ENCODE measurements at regions not wholly inside any gene's neighbourhood (a gene's known extent, or its start where the extent isn't known, plus 50 kb on each side); places are given as distances from the start of the nearest gene placed in this dataset.
A peak's percentile ranks its signal among the peaks of the same experiment; 100 is the strongest.

DNA sequence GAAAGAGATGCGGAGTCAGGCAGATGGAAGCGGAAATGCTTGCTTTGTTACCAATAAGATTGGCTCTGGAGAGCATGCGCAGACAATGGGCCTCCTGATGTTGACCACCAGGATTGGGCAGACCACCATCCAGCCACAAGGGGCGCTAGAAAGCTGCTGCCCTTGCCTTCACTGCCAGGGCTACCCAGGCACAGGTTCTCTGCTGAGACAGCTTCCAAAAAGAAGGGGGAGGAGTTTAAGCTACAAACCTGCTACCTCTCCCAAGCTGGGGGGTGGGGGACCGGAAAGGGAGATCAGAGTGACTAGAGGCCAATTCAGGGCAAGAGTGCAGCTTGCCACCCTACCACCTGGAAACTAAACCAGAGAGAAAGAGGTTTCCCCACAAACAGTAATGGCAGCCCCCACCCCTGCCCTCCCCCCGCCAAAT, 369.7 kb downstream of the RRAGC start:
- H2AFZ ChIP-seq (ENCODE audit: low read length) = no peak overlapping the region
- no peak overlapping the region for H3K27ac ChIP-seq (ENCODE audit: insufficient read depth, low read length)
- H3K36me3 ChIP-seq (ENCODE audit: control insufficient read depth, insufficient read depth, low read length) = no peaks in the 10 kb centered on the region
- no peaks in the 10 kb centered on the region for H3K79me2 ChIP-seq (ENCODE audit: control insufficient read depth, insufficient read depth, low read length)
- TF ChIP-seq, protein P1, sequence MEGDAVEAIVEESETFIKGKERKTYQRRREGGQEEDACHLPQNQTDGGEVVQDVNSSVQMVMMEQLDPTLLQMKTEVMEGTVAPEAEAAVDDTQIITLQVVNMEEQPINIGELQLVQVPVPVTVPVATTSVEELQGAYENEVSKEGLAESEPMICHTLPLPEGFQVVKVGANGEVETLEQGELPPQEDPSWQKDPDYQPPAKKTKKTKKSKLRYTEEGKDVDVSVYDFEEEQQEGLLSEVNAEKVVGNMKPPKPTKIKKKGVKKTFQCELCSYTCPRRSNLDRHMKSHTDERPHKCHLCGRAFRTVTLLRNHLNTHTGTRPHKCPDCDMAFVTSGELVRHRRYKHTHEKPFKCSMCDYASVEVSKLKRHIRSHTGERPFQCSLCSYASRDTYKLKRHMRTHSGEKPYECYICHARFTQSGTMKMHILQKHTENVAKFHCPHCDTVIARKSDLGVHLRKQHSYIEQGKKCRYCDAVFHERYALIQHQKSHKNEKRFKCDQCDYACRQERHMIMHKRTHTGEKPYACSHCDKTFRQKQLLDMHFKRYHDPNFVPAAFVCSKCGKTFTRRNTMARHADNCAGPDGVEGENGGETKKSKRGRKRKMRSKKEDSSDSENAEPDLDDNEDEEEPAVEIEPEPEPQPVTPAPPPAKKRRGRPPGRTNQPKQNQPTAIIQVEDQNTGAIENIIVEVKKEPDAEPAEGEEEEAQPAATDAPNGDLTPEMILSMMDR (conservative IDR thresholded peaks at IDR 0.05 in 1 of 2, IDR thresholded peaks at IDR 0.05 in 1 of 2; ENCODE audit: low read depth in 1 of 2, low read length in 2 of 2) = peak; percentile 13 to 55
- TF ChIP-seq EZH2 (IDR thresholded peaks at IDR 0.05; ENCODE audit: low read length, missing control alignments) = no peak
- H4K20me1 ChIP-seq (ENCODE audit: control insufficient read depth, extremely low read depth, insufficient read depth, low read length) = no peaks in the 10 kb centered on the region
- H3K4me3 ChIP-seq (replicated peaks in 1 of 4; ENCODE audit: control extremely low read depth in 1 of 4, insufficient read depth in 1 of 4, low read depth in 3 of 4, low read length in 4 of 4) = no peak overlapping the region
- no peaks in the 10 kb centered on the region for H3K4me1 ChIP-seq (ENCODE audit: control insufficient read depth, extremely low read depth, insufficient read depth, low read length)
- DNase-seq (ENCODE audit: low read depth in 2 of 2) = no peak
- H3K9me3 ChIP-seq (ENCODE audit: control insufficient read depth, insufficient read depth, low read depth, low read length) = no peaks in the 10 kb centered on the region
- H3K9ac ChIP-seq (ENCODE audit: insufficient read depth, low read length) = no peak overlapping the region
- no peaks in the 10 kb centered on the region for H3K27me3 ChIP-seq (ENCODE audit: control insufficient read depth, insufficient read depth, low read length)
- no peak overlapping the region for H3K4me2 ChIP-seq (ENCODE audit: extremely low read depth, insufficient read depth, low read length)

DNA sequence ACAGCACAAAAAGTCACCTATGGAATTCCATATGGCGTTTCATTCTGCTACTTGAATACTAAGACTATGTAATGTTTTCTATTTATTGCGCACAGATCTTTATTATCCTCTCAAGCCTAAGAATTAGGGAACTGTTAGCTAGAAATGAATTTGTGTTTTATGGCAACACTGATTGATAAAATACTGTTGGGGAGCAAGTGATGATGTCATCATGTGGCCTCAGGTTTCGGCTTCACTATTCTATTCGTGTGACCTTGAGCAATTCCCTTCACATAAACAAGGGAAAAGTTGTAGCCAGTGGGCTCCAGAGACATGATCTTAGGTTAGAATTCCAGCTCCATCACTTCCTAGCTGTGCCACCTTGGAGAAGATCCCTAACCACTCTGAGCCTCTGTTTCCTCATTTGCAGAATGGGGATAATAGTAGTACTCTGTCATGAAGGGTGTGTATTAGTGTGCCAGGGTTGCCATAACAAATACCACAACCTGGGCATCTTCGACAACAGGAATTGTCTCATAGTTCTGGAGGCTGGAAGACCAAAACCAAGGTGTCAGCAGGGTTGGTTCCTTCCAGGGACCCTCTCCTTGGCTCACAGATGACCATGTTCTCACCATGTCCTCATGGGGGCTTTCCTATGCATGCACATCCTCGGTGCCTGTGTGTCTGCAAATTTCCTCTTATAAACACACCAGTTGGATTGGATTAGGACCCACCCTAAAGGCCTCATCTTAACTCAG, 371.2 kb downstream of the RRAGC start:
- no peaks in the 10 kb centered on the region for H3K4me1 ChIP-seq (ENCODE audit: control insufficient read depth, extremely low read depth, insufficient read depth, low read length)
- DNase-seq (ENCODE audit: low read depth in 2 of 2) = no peak
- H3K9me3 ChIP-seq (ENCODE audit: control insufficient read depth, insufficient read depth, low read depth, low read length) = no peaks in the 10 kb centered on the region
- no peak overlapping the region for H2AFZ ChIP-seq (ENCODE audit: low read length)
- no peak overlapping the region for H3K27ac ChIP-seq (ENCODE audit: insufficient read depth, low read length)
- TF ChIP-seq, protein P1 (conservative IDR thresholded peaks at IDR 0.05 in 1 of 2, IDR thresholded peaks at IDR 0.05 in 1 of 2; ENCODE audit: low read depth in 1 of 2, low read length in 2 of 2) = no peak
- no peak for TF ChIP-seq EZH2 (IDR thresholded peaks at IDR 0.05; ENCODE audit: low read length, missing control alignments)
- no peaks in the 10 kb centered on the region for H3K27me3 ChIP-seq (ENCODE audit: control insufficient read depth, insufficient read depth, low read length)
- no peaks in the 10 kb centered on the region for H3K79me2 ChIP-seq (ENCODE audit: control insufficient read depth, insufficient read depth, low read length)
- no peaks in the 10 kb centered on the region for H4K20me1 ChIP-seq (ENCODE audit: control insufficient read depth, extremely low read depth, insufficient read depth, low read length)
- no peak overlapping the region for H3K9ac ChIP-seq (ENCODE audit: insufficient read depth, low read length)
- H3K4me3 ChIP-seq (replicated peaks in 1 of 4; ENCODE audit: control extremely low read depth in 1 of 4, insufficient read depth in 1 of 4, low read depth in 3 of 4, low read length in 4 of 4) = no peak overlapping the region
- no peak overlapping the region for H3K4me2 ChIP-seq (ENCODE audit: extremely low read depth, insufficient read depth, low read length)
- no peaks in the 10 kb centered on the region for H3K36me3 ChIP-seq (ENCODE audit: control insufficient read depth, insufficient read depth, low read length)

DNA sequence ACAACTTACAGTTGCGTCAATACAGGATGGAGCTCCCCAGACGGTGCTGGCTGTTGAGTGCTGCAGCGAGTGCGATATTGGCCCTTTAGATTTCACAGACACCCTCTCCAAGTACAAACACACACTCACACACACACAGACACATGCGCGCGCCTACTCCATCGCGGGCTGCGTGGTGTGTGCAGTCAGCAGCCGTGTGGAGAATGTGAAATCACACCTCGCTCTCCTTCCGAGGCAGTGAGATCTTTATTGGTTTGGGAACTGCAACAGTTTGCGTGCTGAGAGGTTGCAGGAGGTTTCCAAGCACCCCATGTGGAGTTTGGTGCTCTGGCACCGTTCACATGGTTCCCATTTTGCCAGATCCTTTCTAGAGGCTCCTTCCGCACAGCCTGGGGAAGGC, 372.2 kb downstream of the RRAGC start:
- no peak overlapping the region for H3K9ac ChIP-seq (ENCODE audit: insufficient read depth, low read length)
- TF ChIP-seq, protein P1 (conservative IDR thresholded peaks at IDR 0.05 in 1 of 2, IDR thresholded peaks at IDR 0.05 in 1 of 2; ENCODE audit: low read depth in 1 of 2, low read length in 2 of 2) = no peak
- TF ChIP-seq EZH2 (IDR thresholded peaks at IDR 0.05; ENCODE audit: low read length, missing control alignments) = no peak
- H3K27me3 ChIP-seq (ENCODE audit: control insufficient read depth, insufficient read depth, low read length) = no peaks in the 10 kb centered on the region
- DNase-seq (ENCODE audit: low read depth in 2 of 2) = no peak
- no peak overlapping the region for H3K27ac ChIP-seq (ENCODE audit: insufficient read depth, low read length)
- H3K4me1 ChIP-seq (ENCODE audit: control insufficient read depth, extremely low read depth, insufficient read depth, low read length) = no peaks in the 10 kb centered on the region
- H3K4me3 ChIP-seq (replicated peaks in 1 of 4; ENCODE audit: control extremely low read depth in 1 of 4, insufficient read depth in 1 of 4, low read depth in 3 of 4, low read length in 4 of 4) = no peak overlapping the region
- no peak overlapping the region for H3K4me2 ChIP-seq (ENCODE audit: extremely low read depth, insufficient read depth, low read length)
- H4K20me1 ChIP-seq (ENCODE audit: control insufficient read depth, extremely low read depth, insufficient read depth, low read length) = no peaks in the 10 kb centered on the region
- H3K79me2 ChIP-seq (ENCODE audit: control insufficient read depth, insufficient read depth, low read length) = no peaks in the 10 kb centered on the region
- H3K9me3 ChIP-seq (ENCODE audit: control insufficient read depth, insufficient read depth, low read depth, low read length) = no peaks in the 10 kb centered on the region
- H3K36me3 ChIP-seq (ENCODE audit: control insufficient read depth, insufficient read depth, low read length) = no peaks in the 10 kb centered on the region
- H2AFZ ChIP-seq (ENCODE audit: low read length) = no peak overlapping the region

Data from fibroblast of lung (primary cell).